Lower leg skin (tissue), 3 donors: ENCODE measurements at regions not wholly inside any gene's neighbourhood (a gene's known extent, or its start where the extent isn't known, plus 50 kb on each side); places are given as distances from the start of the nearest gene placed in this dataset.

Experiments used
- CTCF ChIP-seq, 3 donors: fragments of 450-650 bp; IDR thresholded peaks; one replicate each; pipeline ENCODE4 v1.5.1; 2016; ENCODE audit warnings: antibody characterized with exemption in 3 of 3, mild to moderate bottlenecking in 3 of 3, moderate library complexity in 2 of 3
- POLR2A ChIP-seq, 2 donors: fragments of 450-650 bp; IDR thresholded peaks; one replicate each; pipeline ENCODE4 v1.6.1; 2016 to 2017; ENCODE audit warnings: antibody characterized with exemption in 2 of 2, mild to moderate bottlenecking in 1 of 2, moderate library complexity in 1 of 2

GRCh38 chr7:101722247-101722646 lies 93.2 kb upstream of the MYL10 start:
- no peak for TF ChIP-seq CTCF (IDR thresholded peaks at IDR 0.05)
- TF ChIP-seq POLR2A (IDR thresholded peaks at IDR 0.05) = no peak
